Stimulated activated CD8-positive, alpha-beta memory T cell treated with anti-CD3 and anti-CD28 coated beads, Interleukin-7, amount 100 ng/mL, for 1 hour (primary cell): ENCODE measurements at regions not wholly inside any gene's neighbourhood (a gene's known extent, or its start where the extent isn't known, plus 50 kb on each side); places are given as distances from the start of the nearest gene placed in this dataset.

ENCODE experiments used
- DNase-seq, 2 donors: peaks; one replicate each; pipeline ENCODE4 v3.0.0-alpha.2; 2020; ENCODE audit warnings: low read depth in 2 of 2

GRCh38 chr15:85847031-85847430 lies 52.3 kb upstream of the KLHL25 start:
- DNase-seq = no peak

- no peak for DNase-seq
These were observed 55.2 kb upstream of the KLHL25 start for GRCh38 chr15:85849946-85850345.

DNA sequence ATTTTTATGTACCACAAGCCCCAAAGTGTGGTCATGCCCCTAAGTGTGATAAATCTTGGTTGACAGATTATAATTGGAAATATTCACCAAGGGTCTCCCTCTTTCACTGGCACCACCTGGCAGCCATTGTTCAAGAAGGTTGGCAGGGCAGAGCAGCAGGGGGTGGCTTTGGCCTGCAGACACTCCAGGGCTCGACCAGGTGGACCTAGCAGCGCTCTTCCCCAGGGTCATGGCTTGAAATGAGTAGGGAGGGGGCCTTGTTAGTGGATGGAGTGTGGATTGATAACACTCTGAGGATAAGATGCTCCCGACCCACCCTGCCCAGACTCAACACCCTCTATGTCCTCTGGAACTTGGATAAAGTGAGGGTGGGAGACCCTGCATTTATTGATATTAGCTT lies 58.2 kb upstream of the KLHL25 start:
- DNase-seq = no peak

GRCh38 chr15:85854345-85855097 lies 59.8 kb upstream of the KLHL25 start:
- no peak for DNase-seq

GRCh38 chr15:85858586-85859375 lies 64.1 kb upstream of the KLHL25 start:
- peak; percentile 41 to 56 for DNase-seq

DNA sequence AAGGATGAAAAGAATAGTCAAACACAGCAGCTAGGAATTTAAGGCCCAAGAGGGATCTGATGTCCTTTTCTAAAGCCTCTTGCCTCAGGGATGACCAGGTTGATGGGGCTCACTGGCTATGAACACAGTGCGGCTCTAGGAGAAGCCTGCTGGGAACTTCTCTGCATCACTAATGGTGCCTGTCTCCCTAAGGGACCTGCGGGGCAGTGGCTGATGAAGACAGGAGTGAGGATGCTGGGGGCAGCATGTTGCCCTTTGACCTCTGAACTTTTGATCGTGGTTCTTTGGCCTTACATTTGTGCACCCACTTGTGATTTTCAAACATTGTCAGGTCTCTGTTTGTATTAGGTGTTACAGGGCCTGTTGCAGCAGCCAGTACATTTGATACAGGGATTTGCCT lies 64.9 kb upstream of the KLHL25 start:
- DNase-seq = no peak

- no peak for DNase-seq
These were observed 65.9 kb upstream of the KLHL25 start for GRCh38 chr15:85860394-85861161.

DNA sequence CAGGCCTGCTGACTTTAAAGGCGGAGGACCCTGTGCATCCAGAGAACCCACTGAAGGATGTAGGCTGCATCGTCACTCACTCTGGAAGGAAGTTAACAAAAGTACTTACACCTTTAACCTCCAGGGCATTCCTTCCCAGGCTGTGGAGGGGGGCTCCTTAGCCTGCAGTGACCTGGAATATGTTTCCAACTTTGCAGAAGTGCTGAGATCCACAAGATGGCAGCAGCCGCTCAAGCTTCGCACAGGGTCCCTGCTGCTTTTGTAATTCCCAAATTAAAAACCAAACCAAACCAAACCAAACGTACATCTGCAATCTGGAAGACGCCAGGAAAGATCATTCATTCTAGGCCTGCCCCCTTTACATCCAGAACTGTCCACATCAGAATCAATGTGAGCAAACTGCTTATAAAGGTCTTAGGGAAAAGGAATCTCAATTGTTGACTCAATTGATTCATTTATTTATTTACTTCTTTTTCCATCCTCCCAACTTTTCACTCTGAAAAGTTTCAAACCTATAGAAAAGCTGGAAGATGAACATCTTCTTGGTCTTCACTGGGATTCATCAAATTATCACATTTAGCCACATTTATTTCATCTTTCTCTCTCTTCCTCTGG lies 70.5 kb upstream of the KLHL25 start:
- DNase-seq = no peak

DNA sequence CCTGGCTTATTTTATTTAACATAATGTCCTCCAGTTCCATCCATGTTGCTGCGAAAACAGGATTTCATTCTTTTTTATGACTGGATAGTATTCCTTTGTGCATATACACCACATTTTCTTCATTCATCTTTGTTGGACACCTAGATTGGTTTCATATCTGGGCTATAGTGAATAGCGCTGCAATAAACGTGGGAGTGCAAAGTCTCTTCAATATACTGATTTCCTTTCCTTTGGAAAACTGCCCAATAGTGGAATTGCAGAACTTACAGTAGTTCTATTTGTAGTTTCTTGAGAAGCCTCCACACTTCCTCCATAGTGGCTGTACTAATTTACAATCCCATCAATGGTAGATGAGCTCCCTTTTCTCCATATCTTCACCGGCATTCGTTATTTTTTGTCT lies 72.5 kb upstream of the KLHL25 start:
- no peak for DNase-seq

DNA sequence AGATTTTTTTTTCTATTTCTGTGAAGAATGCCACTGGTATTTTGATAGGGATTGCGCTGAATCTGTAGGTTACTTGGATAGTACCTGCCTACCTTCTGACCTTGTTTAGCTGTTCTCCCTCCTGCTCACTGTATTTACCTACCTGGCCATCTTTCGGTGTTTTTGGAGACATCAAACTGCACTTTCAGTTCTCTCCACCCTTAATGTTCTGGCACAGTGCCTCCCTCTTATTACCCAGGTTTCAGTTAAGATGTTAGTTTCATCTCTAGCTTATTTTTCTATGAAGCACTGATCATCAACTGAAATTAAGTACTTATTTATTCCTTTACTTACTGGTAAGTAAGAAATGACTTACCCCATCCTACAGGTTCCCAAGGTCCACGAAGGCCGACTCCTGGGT lies 74.4 kb upstream of the KLHL25 start:
- no peak for DNase-seq

DNA sequence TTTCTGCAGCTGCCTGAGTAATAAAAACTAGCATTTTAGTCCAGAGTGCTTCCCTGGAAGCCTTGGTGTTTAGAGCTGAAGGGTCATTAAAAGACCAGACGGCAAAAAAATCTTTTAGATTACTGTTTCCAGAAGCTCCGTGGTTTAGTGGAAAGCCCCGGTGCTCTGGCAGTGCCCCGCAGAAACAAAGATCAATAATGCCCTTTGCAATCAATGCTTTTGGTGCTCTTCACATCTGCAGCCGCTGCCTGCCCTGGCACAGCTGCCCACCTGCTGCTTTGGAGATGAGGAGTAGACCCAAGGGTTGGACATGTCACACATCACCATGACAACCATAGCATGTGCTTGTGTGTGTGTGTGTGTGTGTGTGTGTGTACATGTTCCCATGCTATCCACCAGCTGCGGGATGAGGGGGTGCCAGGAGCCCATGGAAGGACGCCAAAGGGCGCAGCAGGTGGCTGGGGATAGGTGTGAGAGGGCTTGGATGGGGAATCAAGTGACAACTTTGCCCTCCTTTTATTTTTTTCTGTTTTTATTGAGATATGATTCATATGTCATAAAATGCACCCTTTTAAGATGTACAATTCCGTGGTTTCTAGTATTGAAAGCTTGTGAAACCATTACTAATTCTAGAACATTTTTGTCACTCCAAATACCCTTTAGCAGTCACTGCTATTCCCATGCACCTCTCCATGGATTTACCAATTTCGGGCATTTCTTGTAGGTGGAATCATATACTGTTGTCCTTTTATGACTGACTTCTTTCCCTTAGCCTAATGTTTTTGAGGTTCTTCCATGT lies 75.7 kb upstream of the KLHL25 start:
- DNase-seq = no peak

- DNase-seq = no peak
These were observed 76.8 kb upstream of the KLHL25 start for GRCh38 chr15:85871545-85871944.

GRCh38 chr15:85872125-85872524 lies 77.4 kb upstream of the KLHL25 start:
- no peak for DNase-seq

- DNase-seq = no peak
These were observed 79.5 kb upstream of the KLHL25 start for GRCh38 chr15:85874236-85874635.

DNA sequence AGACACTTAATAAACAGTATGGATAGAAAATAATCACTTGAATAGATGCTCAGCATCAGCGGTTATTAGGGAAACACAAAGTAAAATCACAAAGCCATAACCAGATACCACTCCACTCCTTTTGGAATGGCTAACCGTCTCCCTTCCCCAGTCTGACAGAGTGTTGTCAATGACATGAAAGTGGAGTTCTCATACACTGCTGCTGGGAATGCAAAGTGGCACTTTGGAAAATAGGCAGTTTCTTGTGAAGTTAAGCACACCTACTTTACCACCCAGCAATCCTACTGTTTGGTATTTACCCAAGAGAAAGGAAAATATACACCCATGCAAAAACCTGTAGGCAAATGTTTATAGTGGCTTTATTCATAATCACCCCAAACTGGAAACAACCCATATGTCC lies 81.0 kb upstream of the KLHL25 start:
- DNase-seq = no peak

GRCh38 chr15:85878828-85879225 lies 84.1 kb upstream of the KLHL25 start:
- DNase-seq = no peak

GRCh38 chr15:85879334-85880163 lies 84.8 kb upstream of the KLHL25 start:
- no peak for DNase-seq

GRCh38 chr15:85880501-85881190 lies 85.9 kb upstream of the KLHL25 start:
- DNase-seq = no peak

GRCh38 chr15:85886309-85886811 lies 91.6 kb upstream of the KLHL25 start:
- DNase-seq = no peak
